HFF-Myc (cell line): ENCODE measurements at regions not wholly inside any gene's neighbourhood (a gene's known extent, or its start where the extent isn't known, plus 50 kb on each side); places are given as distances from the start of the nearest gene placed in this dataset.

ENCODE experiments used
- DNase-seq: peaks from one replicate; pipeline ENCODE4 v3.0.0-alpha.2; 2011; ENCODE audit warnings: low read depth; ENCODE audit errors: extremely low read depth
- H3K4me3 ChIP-seq: replicated peaks from 2 replicates; pipeline ENCODE4 v1.5.1; 2011; ENCODE audit warnings: low read depth, mild to moderate bottlenecking, control low read depth, low read length
- TF ChIP-seq, protein P1 (sequence below): IDR thresholded peaks from 2 replicates; pipeline ENCODE4 v1.5.1; 2012; ENCODE audit warnings: mild to moderate bottlenecking, low read depth, low read length, control low read depth; ENCODE audit errors: missing control alignments

DNA sequence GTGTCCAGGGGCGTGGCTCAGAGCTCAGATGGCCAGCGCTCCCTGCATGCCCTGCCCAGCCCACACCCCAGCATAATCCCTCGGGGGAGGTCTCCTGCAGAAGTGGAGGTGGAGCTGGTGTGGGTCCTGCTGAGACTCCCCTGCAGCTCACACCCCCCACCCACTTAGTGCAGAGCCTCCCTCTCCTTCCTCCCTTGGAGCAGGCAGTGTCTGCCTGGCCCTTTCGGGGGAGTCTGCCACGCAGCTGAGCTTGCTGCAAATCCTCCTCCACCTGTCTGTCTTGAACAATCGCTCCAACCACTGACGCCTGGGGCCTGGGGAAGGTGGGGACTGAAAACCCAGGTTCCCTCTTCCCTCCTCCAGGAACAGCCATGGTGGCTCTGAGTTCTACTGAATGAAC lies 219.7 kb upstream of the PPP2R2D start:
- H3K4me3 ChIP-seq, result no peak overlapping the region
- TF ChIP-seq, protein P1, sequence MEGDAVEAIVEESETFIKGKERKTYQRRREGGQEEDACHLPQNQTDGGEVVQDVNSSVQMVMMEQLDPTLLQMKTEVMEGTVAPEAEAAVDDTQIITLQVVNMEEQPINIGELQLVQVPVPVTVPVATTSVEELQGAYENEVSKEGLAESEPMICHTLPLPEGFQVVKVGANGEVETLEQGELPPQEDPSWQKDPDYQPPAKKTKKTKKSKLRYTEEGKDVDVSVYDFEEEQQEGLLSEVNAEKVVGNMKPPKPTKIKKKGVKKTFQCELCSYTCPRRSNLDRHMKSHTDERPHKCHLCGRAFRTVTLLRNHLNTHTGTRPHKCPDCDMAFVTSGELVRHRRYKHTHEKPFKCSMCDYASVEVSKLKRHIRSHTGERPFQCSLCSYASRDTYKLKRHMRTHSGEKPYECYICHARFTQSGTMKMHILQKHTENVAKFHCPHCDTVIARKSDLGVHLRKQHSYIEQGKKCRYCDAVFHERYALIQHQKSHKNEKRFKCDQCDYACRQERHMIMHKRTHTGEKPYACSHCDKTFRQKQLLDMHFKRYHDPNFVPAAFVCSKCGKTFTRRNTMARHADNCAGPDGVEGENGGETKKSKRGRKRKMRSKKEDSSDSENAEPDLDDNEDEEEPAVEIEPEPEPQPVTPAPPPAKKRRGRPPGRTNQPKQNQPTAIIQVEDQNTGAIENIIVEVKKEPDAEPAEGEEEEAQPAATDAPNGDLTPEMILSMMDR, result no peak
- no peak for DNase-seq

DNA sequence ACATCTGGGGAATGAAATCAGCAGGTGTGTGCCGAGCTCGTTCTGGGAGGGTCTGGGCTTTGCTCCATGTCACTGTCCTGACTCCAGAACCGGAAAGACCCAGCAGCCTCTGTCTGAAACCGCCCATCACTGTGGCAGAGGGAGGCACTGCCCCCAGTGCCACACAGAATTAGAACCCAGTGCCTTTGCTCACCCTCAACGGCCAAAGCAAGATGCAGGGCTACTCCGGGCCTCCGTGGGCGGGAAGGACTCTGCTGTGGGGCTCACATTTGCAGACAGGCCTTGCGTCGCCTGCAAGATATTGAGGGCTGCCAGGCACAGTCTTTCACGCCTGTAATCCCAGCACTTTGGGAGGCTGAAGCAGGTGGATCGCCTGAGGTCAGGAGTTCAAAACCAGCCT lies 219.2 kb upstream of the PPP2R2D start:
- DNase-seq, result no peak
- TF ChIP-seq, protein P1, result no peak
- no peak overlapping the region for H3K4me3 ChIP-seq

DNA sequence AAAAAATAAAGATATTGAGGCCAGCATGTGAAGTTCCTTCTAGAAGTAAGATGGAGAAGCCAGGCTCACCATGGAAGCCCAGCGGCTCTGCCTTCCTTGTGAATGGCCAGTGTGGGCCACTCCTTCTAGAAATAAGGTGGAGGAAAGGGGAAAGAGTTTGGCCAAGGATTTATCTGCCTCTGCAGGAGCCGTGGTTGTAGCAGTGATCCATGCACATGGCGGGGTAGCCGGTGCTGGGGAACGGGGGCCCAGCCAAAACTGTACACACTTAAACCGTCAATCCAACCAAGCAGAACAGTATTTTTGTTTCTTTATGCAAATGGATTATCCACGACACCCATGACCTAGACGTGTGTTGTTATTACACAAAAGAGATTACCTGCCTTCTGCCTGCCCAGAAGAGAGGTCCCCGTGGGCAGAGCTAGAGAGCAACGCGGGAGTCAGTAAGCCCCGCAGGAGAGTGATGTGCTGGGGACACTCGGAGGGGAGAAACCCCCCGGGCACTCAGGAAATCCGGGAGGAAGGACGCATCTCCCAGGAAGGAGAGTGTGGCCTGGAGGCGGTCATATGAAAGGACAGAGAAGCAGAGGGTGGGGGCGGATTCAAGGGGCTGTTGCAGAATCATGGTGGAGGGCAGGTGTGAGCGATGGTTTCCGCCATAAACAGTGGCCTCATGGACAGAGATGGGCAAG lies 218.4 kb upstream of the PPP2R2D start:
- no peak overlapping the region for H3K4me3 ChIP-seq
- no peak for DNase-seq
- TF ChIP-seq, protein P1, result no peak

DNA sequence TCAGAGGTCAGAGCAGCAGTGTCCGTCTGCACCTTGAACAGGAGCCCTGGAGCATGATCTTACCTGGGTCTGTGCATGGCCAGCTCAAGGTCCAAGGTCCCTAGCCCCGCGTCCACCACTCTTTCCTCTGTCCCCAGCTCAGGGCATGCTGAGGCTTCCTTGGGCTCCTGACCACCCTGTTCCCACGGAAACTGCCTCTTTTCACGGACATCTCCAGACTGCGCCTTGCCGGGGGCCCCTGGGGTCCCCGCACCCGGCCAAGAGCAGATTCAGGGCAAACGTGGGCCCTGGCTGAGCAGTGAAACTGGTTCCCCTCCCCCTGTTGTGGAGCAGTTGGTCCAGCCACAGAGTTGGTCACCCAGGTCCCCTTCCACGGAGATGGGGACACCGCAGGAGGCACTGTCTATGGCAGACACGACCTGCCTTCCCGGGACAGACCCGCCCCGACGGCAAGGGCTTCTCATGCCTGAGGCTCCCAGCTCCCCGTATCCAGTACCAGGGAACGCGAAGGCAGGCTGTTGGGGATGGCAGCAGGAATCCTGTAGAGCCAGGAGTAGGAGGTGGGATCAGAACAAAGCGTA lies 217.4 kb upstream of the PPP2R2D start:
- TF ChIP-seq, protein P1, result no peak
- H3K4me3 ChIP-seq, result no peak overlapping the region
- DNase-seq, result no peak

DNA sequence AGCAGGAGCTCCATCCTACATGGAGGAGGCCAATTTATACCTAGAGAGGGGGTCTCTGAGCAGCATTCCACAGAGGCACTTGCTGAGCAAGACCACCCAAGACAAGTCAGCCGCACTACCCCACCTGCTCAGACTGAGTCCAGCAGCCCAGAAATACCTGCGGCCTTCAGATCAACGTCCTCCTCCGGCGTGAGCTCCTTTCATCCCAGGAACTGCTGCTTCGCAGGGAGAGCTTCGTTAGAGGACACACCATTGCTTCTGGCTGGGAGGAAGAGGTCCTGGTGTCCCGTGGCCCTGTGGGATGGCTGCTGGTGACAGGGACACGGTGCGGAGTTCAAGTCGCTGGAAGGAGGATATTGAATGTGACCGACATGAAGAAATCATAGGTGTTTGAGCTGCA lies 216.9 kb upstream of the PPP2R2D start:
- no peak overlapping the region for H3K4me3 ChIP-seq
- TF ChIP-seq, protein P1, result no peak
- no peak for DNase-seq

DNA sequence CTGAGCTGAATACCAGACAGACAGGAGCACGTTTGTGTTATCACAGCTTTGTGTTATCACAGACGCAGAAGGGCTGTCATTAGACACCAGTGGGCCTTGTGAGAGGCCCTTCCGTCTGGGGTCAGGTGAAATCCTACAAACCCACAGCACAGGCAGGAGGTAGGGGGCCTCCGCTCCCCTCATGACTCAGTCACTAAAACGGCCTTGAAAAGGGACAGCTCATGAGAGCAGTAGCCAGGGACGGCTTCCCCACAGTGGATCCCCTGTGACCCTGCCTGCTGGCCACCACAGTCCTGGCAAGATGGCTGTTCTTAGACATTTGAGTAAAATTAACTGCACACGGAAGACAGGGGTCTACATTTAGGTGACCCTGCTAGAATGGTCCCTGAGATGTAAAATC lies 215.8 kb upstream of the PPP2R2D start:
- H3K4me3 ChIP-seq, result no peak overlapping the region
- no peak for DNase-seq
- TF ChIP-seq, protein P1, result no peak
